B cell (primary cell): ENCODE measurements at regions not wholly inside any gene's neighbourhood (a gene's known extent, or its start where the extent isn't known, plus 50 kb on each side); places are given as distances from the start of the nearest gene placed in this dataset.

ENCODE experiments used
- ATAC-seq: fragments of 200-7000 bp; cut with Tn5 transposase; one replicate; pipeline ENCODE4 v1.10.0; 2021; ENCODE audit warnings: low read depth, mild to moderate bottlenecking, moderate number of reproducible peaks, moderate library complexity
- CTCF ChIA-PET: fragments of 350-600 bp; sonication (Branson Sonifier 250); formaldehyde crosslinking; loops from one replicate; lab custom pipeline; 2021; ENCODE audit warnings: antibody characterized with exemption, inconsistent platforms; lab: Charles Lee
- POLR2A ChIA-PET: fragments of 350-600 bp; sonication (Branson Sonifier 250); formaldehyde crosslinking; loops from one replicate; lab custom pipeline; 2021; ENCODE audit warnings: antibody characterized with exemption; lab: Charles Lee
- DNase-seq: peaks from one replicate; pipeline ENCODE4 v3.0.0; 2013
- H2AFZ ChIP-seq: 2 replicates; pipeline ENCODE4 v1.6.1; 2012; ENCODE audit warnings: mild to moderate bottlenecking, low read depth, low read length; ENCODE audit not compliant: insufficient read depth, poor library complexity, severe bottlenecking
- H3K27ac ChIP-seq, 2 donors: 1 replicate in 1 of 2; 2 replicates in 1 of 2; pipeline ENCODE4 v1.5.1; 2012 to 2013; ENCODE audit warnings: low read length in 2 of 2, mild to moderate bottlenecking in 2 of 2, moderate library complexity in 1 of 2
- H3K27me3 ChIP-seq, 4 experiments: fragments of 200-600 bp in 1 of 4; sonication (generic) in 1 of 4; replicated peaks in 1 of 4; 1 replicate in 2 of 4; 2 replicates in 2 of 4; pipeline versions ENCODE4 v1.6.1 to v1.7.0; 2013 to 2016; ENCODE audit warnings: low read length in 3 of 4, mild to moderate bottlenecking in 2 of 4, mixed read lengths in 1 of 4, moderate library complexity in 1 of 4; ENCODE audit not compliant: insufficient read depth in 4 of 4, control insufficient read depth in 3 of 4; ENCODE audit errors: control extremely low read depth in 1 of 4
- H3K36me3 ChIP-seq, 2 experiments: replicated peaks in 1 of 2; 1 replicate in 1 of 2; 2 replicates in 1 of 2; pipeline versions ENCODE4 v1.6.1 to v1.7.1; 2013; ENCODE audit warnings: low read length in 1 of 2; ENCODE audit not compliant: insufficient read depth in 2 of 2, control insufficient read depth in 1 of 2; ENCODE audit errors: control extremely low read depth in 1 of 2, extremely low read depth in 1 of 2
- H3K4me1 ChIP-seq, 2 donors: fragments of 200-600 bp in 1 of 2; sonication (generic) in 1 of 2; 1 replicate in 1 of 2; 2 replicates in 1 of 2; pipeline versions ENCODE4 v1.5.1 to v1.6.1; 2013 to 2017; ENCODE audit warnings: low read length in 2 of 2; ENCODE audit not compliant: control insufficient read depth in 2 of 2, insufficient read depth in 2 of 2
- H3K4me2 ChIP-seq: replicated peaks from 2 replicates; pipeline ENCODE3; 2012; ENCODE audit warnings: mild to moderate bottlenecking, low read depth, low read length; ENCODE audit not compliant: poor library complexity, severe bottlenecking
- H3K4me3 ChIP-seq, 5 experiments: fragments of 200-600 bp in 1 of 5; sonication (generic) in 1 of 5; 1 replicate in 3 of 5; 2 replicates in 2 of 5; pipeline versions ENCODE4 v1.5.1 to v1.7.0; 2011 to 2016; ENCODE audit warnings: low read length in 4 of 5, mild to moderate bottlenecking in 4 of 5, low read depth in 2 of 5, control low read depth in 1 of 5, moderate library complexity in 1 of 5; ENCODE audit not compliant: insufficient read depth in 1 of 5; ENCODE audit errors: control extremely low read depth in 1 of 5, extremely low read depth in 1 of 5
- H3K79me2 ChIP-seq: fragments of 200-600 bp; sonication (generic); one replicate; pipeline ENCODE4 v1.6.0; 2016; ENCODE audit warnings: low read length; ENCODE audit not compliant: control insufficient read depth, insufficient read depth
- H3K9ac ChIP-seq: fragments of 200-600 bp; sonication (generic); 2 replicates; pipeline ENCODE4 v1.6.1; 2017; ENCODE audit warnings: mild to moderate bottlenecking, low read length, moderate library complexity
- H3K9me3 ChIP-seq, 3 donors: one replicate each; pipeline versions ENCODE4 v1.6.1 to v1.7.1; 2013; ENCODE audit warnings: low read length in 2 of 3; ENCODE audit not compliant: control insufficient read depth in 2 of 3, insufficient read depth in 1 of 3; ENCODE audit errors: control extremely low read depth in 1 of 3
- H4K20me1 ChIP-seq: 2 replicates; pipeline ENCODE4 v1.6.0; 2012; ENCODE audit warnings: mild to moderate bottlenecking, low read length; ENCODE audit not compliant: insufficient read depth, control insufficient read depth, poor library complexity, severe bottlenecking
- H3K27ac Mint-ChIP-seq: one replicate; pipeline ENCODE4 v1.8.0; 2021; ENCODE audit warnings: mixed read lengths
- H3K27me3 Mint-ChIP-seq: one replicate; pipeline ENCODE4 v1.8.0; 2021; ENCODE audit warnings: mixed read lengths
- H3K4me1 Mint-ChIP-seq: one replicate; pipeline ENCODE4 v1.8.0; 2021; ENCODE audit warnings: mixed read lengths
- H3K4me3 Mint-ChIP-seq: one replicate; pipeline ENCODE4 v1.8.0; 2021; ENCODE audit warnings: mixed read lengths
- H3K9me3 Mint-ChIP-seq: one replicate; pipeline ENCODE4 v1.8.0; 2022; ENCODE audit warnings: mixed read lengths; ENCODE audit not compliant: insufficient read depth
- EZH2 ChIP-seq: IDR thresholded peaks from 2 replicates; pipeline ENCODE4 v1.6.1; 2012; ENCODE audit warnings: borderline replicate concordance, low read depth, mild to moderate bottlenecking, moderate library complexity, low read length; ENCODE audit not compliant: insufficient read depth, poor library complexity, severe bottlenecking
- intact Hi-C: fragments of 100-400 bp; cut with micrococcal nuclease; formaldehyde crosslinking; loops from one replicate; pipeline ENCODE4 v1.10.0; 2022
- TF ChIP-seq, protein P1 (sequence below): fragments of 200-600 bp; IDR thresholded peaks from one replicate; pipeline ENCODE4 v1.8.0; 2022; ENCODE audit warnings: antibody characterized with exemption, mild to moderate bottlenecking

DNA sequence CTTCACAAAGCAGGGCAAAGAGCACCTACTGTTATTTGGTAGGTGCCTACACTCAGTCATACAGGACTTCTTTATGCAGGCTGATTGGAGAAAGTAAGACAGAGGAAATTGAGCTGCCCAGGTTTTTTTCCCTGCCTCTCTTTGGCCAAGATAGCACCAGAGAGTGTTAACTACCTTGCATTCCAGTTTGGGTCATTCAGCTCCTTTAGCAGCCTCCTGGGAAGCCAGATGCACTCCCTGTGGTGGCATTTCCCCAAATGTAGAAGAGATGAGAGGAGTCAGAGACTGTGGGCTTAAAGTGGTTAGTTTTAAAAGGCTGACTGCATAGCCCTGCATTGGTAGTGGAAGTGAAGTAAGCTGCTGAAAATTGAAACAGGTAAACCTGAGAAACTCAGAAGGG, 358.4 kb downstream of the BCKDHB start:
- no peaks in the 10 kb centered on the region for H3K36me3 ChIP-seq
- no peaks in the 10 kb centered on the region for H3K9me3 ChIP-seq
- intact Hi-C loops: no loop called here
- H3K27ac Mint-ChIP-seq: no peak overlapping the region
- no peak for DNase-seq
- no peak overlapping the region for H3K4me3 ChIP-seq
- H3K4me2 ChIP-seq: no peak overlapping the region
- no peak overlapping the region for H3K27ac ChIP-seq
- no peak overlapping the region for H3K9ac ChIP-seq
- no peak overlapping the region for H2AFZ ChIP-seq
- H3K9me3 Mint-ChIP-seq: no peaks in the 10 kb centered on the region
- no peaks in the 10 kb centered on the region for H3K4me1 ChIP-seq
- H3K27me3 Mint-ChIP-seq: no peaks in the 10 kb centered on the region
- CTCF ChIA-PET: no interaction called here
- H3K27me3 ChIP-seq: no peaks in the 10 kb centered on the region
- TF ChIP-seq, protein P1, sequence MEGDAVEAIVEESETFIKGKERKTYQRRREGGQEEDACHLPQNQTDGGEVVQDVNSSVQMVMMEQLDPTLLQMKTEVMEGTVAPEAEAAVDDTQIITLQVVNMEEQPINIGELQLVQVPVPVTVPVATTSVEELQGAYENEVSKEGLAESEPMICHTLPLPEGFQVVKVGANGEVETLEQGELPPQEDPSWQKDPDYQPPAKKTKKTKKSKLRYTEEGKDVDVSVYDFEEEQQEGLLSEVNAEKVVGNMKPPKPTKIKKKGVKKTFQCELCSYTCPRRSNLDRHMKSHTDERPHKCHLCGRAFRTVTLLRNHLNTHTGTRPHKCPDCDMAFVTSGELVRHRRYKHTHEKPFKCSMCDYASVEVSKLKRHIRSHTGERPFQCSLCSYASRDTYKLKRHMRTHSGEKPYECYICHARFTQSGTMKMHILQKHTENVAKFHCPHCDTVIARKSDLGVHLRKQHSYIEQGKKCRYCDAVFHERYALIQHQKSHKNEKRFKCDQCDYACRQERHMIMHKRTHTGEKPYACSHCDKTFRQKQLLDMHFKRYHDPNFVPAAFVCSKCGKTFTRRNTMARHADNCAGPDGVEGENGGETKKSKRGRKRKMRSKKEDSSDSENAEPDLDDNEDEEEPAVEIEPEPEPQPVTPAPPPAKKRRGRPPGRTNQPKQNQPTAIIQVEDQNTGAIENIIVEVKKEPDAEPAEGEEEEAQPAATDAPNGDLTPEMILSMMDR: no peak
- no peak for TF ChIP-seq EZH2
- H3K4me3 Mint-ChIP-seq: no peak overlapping the region
- no peaks in the 10 kb centered on the region for H3K4me1 Mint-ChIP-seq
- H4K20me1 ChIP-seq: no peaks in the 10 kb centered on the region
- no peak for ATAC-seq
- no peaks in the 10 kb centered on the region for H3K79me2 ChIP-seq
- POLR2A ChIA-PET: no interaction called here

DNA sequence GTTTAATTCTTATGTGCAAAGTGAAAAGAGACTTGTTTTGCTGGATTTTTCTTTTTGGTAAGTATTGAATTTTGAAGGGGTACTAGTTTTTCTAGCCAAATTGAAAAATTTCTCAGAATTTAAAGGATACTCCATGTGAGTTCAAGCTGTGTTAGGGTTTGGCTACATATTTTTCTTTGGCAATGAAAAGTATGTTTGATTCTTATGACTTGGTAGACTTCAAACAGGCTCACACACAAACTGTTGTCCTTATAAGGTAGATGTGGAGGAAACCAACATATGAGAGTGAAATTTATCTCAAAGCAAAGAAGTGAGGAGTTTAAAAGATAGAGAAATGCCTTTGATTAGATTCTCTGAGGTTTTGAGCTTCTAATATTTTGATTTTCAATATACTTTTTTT, 356.7 kb downstream of the BCKDHB start:
- H3K27ac ChIP-seq: no peak overlapping the region
- CTCF ChIA-PET: no interaction called here
- no peaks in the 10 kb centered on the region for H3K4me1 Mint-ChIP-seq
- no peak overlapping the region for H3K9ac ChIP-seq
- ATAC-seq: no peak
- H3K27me3 Mint-ChIP-seq: no peaks in the 10 kb centered on the region
- H3K4me3 ChIP-seq: no peak overlapping the region
- intact Hi-C loops: no loop called here
- no peak for DNase-seq
- H3K4me3 Mint-ChIP-seq: no peak overlapping the region
- no peak overlapping the region for H3K27ac Mint-ChIP-seq
- no peaks in the 10 kb centered on the region for H3K79me2 ChIP-seq
- H4K20me1 ChIP-seq: no peaks in the 10 kb centered on the region
- no peak overlapping the region for H3K4me2 ChIP-seq
- no peaks in the 10 kb centered on the region for H3K4me1 ChIP-seq
- H2AFZ ChIP-seq: no peak overlapping the region
- H3K9me3 ChIP-seq: no peaks in the 10 kb centered on the region
- no peaks in the 10 kb centered on the region for H3K27me3 ChIP-seq
- POLR2A ChIA-PET: no interaction called here
- TF ChIP-seq, protein P1: no peak
- TF ChIP-seq EZH2: no peak
- no peaks in the 10 kb centered on the region for H3K36me3 ChIP-seq
- no peaks in the 10 kb centered on the region for H3K9me3 Mint-ChIP-seq
